GM04504 (cell line): ENCODE measurements at regions not wholly inside any gene's neighbourhood (a gene's known extent, or its start where the extent isn't known, plus 50 kb on each side); places are given as distances from the start of the nearest gene placed in this dataset.
"Not testable (repeated sequence)": the region's sequence is repeated elsewhere in the genome, so short reads cannot be mapped to it uniquely, and the experiment has no call there.

Experiments used
- DNase-seq: peaks from one replicate; pipeline ENCODE4 v3.0.0-alpha.2; 2012; ENCODE audit warnings: low read depth

GRCh38 chr2:111448796-111449195 is 328.1 kb downstream of the BCL2L11 start:
- not testable (repeated sequence) for DNase-seq

GRCh38 chr2:111450526-111450925 is 329.8 kb downstream of the BCL2L11 start:
- DNase-seq = not testable (repeated sequence)

- DNase-seq = not testable (repeated sequence)
These were observed 331.0 kb downstream of the BCL2L11 start for GRCh38 chr2:111451692-111452199.

- not testable (repeated sequence) for DNase-seq
These were observed 331.5 kb downstream of the BCL2L11 start for GRCh38 chr2:111452208-111452607.

GRCh38 chr2:111453308-111453707 is 332.6 kb downstream of the BCL2L11 start:
- DNase-seq = not testable (repeated sequence)

GRCh38 chr2:111453816-111454215 is 333.1 kb downstream of the BCL2L11 start:
- not testable (repeated sequence) for DNase-seq

- peak; percentile 12 for DNase-seq
These were observed 333.7 kb downstream of the BCL2L11 start for GRCh38 chr2:111454404-111454803.

- DNase-seq = not testable (repeated sequence)
These were observed 334.6 kb downstream of the BCL2L11 start for GRCh38 chr2:111455016-111456015.

GRCh38 chr2:111457191-111457590 is 336.5 kb downstream of the BCL2L11 start:
- DNase-seq = not testable (repeated sequence)

- DNase-seq = not testable (repeated sequence)
These were observed 340.2 kb downstream of the BCL2L11 start for GRCh38 chr2:111460901-111461300.

- DNase-seq = not testable (repeated sequence)
These were observed 341.1 kb downstream of the BCL2L11 start for GRCh38 chr2:111461831-111462230.

- not testable (repeated sequence) for DNase-seq
These were observed 341.9 kb downstream of the BCL2L11 start for GRCh38 chr2:111462572-111462971.

GRCh38 chr2:111463238-111463848 is 342.6 kb downstream of the BCL2L11 start:
- DNase-seq = not testable (repeated sequence)

GRCh38 chr2:111463956-111464355 is 343.2 kb downstream of the BCL2L11 start:
- not testable (repeated sequence) for DNase-seq

- DNase-seq = not testable (repeated sequence)
These were observed 343.7 kb downstream of the BCL2L11 start for GRCh38 chr2:111464367-111464766.

- DNase-seq = not testable (repeated sequence)
These were observed 344.8 kb downstream of the BCL2L11 start for GRCh38 chr2:111465521-111465920.

GRCh38 chr2:111466744-111467143 is 346.0 kb downstream of the BCL2L11 start:
- not testable (repeated sequence) for DNase-seq

- DNase-seq = not testable (repeated sequence)
These were observed 350.2 kb downstream of the BCL2L11 start for GRCh38 chr2:111470924-111471323.

GRCh38 chr2:111471791-111472530 is 351.2 kb downstream of the BCL2L11 start:
- not testable (repeated sequence) for DNase-seq

GRCh38 chr2:111472844-111473403 is 352.2 kb downstream of the BCL2L11 start:
- not testable (repeated sequence) for DNase-seq

GRCh38 chr2:111473522-111473921 is 352.8 kb downstream of the BCL2L11 start:
- not testable (repeated sequence) for DNase-seq
